Activated T-cell treated with anti-CD3 and anti-CD28 coated beads for 1 hour (primary cell): ENCODE measurements at regions not wholly inside any gene's neighbourhood (a gene's known extent, or its start where the extent isn't known, plus 50 kb on each side); places are given as distances from the start of the nearest gene placed in this dataset.
A peak's percentile ranks its signal among the peaks of the same experiment; 100 is the strongest.

Source experiments
- DNase-seq: peaks from one replicate; pipeline ENCODE4 v3.0.0-alpha.2; 2020; ENCODE audit warnings: low read depth

DNA sequence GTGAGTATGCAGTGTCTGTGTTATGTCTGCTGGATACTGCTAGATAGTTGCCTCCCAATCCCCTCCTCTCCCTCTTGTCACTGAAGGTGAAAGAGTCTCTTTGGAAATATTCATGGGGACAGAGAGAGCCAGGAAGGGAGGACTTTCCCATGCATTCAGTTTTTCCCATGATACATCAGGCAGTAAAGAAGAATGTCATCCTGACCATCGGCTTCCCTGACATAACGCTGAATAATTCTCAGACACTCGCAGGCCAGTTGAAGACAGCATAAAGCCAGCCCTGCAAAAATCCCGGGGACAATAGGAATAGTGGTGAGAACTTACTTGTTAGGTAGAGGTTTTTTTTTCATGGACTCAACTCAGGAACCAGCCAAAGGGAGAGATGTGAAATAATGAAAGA, 58.1 kb downstream of the KLF4 start:
- DNase-seq: no peak

DNA sequence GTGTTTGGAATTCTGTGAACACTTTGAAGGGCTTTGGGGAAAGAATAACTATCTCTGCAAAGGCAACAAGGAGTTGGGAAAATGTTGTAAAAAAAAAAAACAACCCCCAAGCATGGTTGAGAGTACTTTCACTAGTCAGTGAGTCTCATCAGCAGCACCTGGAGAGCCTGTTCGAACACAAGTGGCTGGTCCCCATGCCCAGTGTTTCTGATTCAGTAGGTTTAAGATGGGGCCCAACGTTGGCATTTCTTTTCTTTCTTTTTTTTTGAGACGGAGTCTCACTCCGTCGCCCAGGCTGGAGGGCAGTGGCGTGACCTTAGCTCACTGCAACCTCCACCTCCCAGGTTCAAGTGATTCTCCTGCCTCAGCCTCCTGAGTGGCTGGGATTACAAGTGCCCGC, 59.5 kb downstream of the KLF4 start:
- no peak for DNase-seq

DNA sequence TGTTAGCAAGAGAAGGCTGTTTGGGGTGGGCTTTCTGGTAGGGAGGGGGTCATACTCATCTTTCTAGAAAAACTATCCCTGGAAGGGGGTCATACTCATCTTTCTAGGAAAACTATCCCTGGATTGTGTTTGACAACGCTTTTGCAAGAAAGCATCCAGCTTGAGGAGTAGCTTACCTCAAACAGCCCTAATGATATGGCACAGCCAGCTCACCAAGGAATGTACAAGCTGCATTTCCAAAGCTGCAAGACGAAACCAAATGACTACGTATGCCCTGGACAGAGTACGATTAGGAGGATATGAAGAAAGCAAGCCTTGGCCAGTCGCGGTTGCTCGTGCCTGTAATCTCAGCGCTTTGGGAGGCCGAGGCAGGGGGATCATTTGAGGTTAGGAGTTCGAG, 63.4 kb downstream of the KLF4 start:
- DNase-seq: no peak

DNA sequence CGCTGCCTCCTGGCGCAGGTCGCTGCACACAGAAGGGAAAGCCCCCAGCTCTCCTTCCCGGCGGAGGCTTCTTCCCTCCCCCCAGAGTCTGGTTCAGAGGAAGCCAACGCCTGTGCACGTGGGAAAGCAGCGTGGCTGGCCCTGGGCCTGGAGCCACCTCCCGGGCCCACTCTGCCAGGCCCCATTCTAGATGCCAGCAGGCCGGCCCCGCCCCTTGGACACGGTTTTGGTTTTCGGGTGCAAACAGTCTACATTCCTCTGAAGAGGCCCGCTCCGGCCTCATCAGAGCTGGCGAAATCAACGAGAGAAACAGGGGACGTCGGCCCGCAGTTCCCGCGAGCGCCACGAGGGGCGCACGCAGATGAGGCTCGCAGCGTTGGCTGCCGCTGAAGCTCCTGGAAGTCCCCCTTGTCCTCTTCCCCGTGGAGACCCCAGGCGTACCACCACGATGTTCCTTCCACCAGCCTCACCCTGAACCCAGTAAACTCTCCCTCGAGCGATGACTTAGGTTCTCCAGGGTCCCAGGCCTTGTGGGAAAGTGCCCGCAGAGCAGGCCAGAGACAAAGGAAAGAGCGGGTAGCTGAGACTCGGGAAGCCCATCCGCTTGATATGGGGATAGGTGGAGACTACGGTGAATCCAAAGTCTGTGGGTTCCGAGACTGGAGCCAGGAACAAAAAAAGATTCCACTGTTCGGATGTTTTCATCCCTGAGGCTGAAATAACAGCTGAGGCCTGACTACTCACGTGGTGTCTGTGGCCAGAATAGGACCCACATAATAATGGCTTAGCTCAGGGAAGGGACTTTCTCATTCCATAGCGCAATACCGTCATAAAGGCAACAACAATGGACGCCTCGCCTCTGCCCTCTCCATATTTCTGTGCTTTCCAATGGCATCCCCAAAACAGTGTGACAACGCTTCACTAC, 64.2 kb downstream of the KLF4 start:
- DNase-seq: peak; percentile 33

DNA sequence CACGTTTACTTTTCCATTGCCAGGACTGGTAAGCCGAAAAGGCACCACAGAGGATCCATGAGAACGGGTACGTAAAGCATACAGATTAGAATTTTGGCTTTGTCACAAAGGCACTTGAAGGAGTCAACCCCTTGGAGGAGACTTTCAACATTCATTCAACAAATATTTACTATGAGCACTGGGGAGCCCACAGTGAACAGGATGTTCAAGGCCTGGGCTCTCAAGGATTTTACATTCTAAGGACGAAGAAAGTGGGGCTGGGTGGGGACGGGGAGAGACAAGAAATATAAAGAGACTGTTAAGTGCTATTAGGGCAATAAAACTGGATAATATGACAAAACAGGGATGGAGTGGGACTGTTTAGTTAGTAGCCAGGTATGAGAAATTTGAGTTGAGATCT, 66.0 kb downstream of the KLF4 start:
- DNase-seq: no peak

DNA sequence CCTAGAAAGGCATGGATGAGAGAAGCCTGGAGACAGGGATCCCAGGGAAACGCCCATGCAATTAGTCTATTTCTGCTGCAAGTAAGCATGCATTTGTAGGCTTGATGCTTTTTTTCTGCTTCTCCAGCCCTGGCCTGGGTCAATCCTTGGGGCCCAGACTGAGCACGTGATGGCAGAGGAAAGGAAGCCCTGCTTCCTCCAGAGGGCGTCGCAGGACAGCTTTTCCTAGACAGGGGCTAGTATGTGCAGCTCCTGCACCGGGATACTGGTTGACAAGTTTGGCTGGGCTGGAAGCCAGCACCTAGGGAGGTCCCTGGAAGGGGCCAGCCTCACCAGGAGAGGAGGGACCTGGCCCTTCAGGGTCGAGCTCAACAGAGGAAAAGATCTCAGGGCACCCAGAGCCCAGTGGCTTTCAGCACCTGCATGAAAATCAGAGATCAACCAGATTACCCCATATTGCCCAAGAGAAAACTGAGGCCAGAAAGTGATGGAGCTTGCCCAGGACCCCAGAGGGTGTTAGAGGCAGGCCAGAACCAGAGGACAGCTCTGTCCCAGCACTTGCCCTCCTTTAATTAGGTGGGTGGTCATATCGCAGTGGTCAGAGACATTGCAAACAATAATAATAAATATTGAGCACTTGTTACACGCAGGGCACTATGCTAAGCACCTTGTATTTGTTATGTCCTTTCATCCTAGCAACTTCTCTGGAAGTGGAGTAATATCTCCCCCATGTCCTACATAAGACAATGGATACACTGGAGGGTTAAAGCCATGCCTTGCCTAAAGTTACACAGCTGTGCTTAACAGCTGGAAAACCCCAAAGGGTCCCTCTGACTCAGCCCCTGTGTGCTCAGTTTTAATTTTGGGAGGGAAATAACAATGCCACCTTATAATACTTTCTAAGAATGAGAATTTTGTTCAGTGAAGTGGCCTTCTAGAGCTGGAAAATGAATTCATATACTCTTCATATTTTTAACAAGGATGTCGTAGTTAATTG, 67.1 kb downstream of the KLF4 start:
- no peak for DNase-seq

DNA sequence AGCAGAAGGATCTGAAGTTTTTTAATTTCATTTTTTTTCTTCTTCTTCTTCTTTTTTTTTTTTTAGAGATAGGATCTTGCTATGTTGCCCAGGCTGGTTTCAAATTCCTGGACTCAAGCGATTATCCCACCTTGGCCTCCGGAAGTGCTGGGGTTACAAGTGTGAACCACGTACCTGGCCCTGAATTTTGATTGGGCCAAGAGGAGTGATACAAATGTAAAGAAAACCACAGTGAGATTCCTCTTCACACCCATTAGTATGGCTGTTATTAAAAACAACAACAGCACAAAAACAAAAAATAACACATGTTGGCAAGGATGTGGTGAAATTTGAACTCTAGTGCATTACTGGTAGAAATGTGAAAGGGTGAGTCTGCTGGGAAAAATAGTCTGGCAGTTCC, 79.1 kb downstream of the KLF4 start:
- no peak for DNase-seq

DNA sequence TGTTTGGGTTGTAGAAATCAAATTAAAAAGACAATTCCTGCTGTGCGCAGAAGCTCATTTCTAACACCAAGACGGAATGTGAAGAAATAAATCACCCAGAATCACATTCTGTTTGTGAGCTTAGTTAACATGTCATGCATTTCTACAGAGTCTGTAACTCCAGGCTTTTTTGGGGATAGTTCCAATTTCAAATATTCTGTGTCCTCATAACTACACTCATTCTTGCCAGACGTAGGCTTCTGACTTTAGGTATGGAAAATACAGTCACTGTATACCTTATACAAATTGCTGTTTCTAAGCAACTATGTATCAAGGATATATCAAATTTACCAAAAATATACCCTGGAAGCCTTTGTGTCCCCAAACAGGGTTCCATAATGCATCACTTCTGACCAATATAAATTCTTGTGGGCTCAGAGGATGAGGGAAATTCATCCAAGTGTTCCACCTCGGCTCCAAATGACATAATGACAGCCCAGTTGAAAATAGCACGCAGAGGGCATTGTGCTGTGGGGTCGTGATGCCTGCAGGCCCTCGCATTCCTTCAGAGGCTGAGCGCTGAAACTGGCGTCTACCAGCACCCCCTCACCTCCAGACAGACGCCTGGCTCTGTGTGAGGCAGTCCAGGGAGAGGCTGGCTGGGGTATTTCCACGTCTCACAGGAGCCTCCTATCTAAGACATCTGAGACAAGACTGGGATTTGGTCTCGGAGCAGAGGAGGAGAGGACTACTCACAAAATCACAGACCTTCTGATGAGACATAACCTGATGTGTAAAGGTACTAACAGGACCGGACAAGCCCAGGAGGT, 79.8 kb downstream of the KLF4 start:
- DNase-seq: no peak

DNA sequence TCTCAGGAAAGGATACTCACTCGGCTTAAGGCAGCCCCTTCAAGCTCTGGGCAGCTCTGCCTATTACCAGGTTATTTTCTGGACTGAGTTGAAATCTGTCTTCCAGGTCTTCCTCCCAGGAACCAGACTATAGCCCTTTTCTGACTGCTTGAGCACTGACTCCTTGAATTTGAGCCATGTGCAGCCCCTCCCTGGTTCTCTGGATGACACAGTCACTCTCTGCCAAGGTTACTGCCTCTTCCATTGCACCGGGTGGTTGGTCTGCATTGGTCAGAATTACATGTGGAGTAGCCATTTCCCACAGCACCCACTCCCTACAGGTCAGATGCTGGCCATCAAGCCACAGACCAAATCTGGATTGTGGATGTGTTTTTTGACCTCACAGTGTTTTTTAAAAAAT, 81.9 kb downstream of the KLF4 start:
- DNase-seq: no peak

DNA sequence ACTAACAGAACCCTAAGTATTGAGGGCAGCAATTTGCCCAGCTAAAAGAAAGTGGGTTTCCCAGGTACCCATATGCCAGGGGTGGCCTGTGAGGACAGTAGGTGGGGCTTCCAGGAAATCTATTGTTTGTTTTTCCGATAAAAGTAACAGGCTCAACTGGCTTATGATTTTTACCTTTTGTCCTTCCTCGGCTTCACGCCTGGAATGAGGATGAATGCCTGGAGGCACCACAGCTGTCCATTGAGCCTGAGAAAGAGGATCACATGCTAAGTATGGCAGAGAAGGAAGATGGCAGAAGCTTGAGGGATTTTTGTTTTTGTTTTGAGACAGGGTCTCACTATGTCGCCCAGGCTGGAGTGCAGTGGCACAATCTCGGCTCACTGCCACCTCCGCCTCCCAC, 84.1 kb downstream of the KLF4 start:
- DNase-seq: no peak

DNA sequence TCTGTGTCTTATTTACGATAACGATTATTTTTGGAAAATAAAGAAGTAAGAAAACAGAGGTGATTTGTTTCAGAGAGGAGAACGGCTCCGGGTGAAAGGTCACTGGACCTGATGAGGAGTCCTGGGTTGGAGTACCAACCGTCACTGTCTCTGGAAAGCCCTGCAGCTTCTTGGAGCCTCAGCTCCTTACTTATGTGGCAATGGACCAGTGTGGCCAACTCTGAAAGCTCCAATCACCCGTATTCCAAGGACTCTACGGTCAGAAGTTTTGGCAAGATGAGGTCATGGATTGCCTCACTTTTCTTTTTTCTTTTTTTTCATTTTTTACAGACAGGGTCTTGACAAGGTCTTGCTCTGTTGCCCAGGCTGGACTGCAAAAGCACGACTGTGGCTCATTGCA, 84.8 kb downstream of the KLF4 start:
- DNase-seq: no peak

DNA sequence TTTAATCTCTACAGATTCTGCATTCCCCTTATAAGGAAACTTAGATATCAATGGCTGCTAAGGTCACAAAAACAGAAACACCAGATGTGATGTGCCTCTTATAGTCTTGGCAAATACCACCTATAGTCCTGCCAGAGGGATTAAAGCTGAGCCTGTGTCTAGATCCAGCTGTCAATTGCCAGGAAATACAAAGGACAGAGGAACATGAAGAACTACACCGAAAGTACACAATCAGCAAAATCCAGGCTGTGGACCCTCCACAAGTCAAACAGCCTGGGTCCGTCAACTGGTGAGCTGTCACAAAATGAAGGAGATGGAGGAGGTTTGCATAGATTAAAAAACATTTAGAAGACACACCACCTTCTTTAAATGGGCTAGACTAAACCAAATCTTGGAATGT, 85.4 kb downstream of the KLF4 start:
- DNase-seq: no peak

DNA sequence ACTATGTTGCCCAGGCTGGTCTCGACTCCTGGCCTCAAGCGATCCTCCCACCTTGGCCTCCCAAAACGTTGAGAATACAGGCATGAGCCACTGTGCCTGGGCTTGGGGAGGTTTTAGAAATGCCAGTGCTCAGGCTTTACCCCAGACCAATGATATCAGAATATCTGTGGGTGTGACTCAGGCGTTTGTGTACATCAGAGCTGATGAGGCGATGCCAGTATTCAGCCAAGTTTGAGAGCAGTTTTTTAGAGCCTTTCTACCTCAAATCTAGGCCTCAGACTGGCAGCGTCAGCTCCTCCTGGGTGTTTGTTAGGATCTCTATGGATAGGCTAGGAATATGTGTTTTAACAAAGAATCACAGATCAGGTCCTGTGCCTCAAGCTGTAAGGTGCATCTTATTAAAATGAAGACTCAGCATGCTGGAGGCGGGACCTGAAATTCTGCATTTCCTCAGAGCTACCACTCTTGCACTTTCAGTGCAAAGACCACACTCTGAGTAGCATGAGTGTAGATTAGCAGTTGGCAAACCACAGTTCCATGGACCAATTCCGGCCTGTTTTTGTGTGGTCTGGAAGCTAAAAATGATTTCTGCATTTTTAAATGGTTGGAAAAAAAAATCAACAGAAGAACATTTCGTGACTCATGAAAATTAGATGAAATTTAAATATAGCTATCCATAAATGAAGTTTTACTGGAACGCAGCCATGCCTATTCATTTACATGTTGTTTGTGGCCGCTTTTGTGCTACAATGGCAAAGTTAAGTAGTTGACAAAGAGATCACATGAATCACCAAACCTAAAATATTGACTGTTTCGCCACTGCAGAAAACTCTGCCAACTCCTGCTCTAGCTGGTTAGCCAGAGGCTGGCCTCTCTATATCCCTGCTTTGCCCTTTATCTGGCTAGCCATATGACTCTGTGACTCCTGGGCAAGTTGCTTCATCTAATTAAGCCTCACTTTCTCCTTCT, 92.2 kb downstream of the KLF4 start:
- DNase-seq: no peak

DNA sequence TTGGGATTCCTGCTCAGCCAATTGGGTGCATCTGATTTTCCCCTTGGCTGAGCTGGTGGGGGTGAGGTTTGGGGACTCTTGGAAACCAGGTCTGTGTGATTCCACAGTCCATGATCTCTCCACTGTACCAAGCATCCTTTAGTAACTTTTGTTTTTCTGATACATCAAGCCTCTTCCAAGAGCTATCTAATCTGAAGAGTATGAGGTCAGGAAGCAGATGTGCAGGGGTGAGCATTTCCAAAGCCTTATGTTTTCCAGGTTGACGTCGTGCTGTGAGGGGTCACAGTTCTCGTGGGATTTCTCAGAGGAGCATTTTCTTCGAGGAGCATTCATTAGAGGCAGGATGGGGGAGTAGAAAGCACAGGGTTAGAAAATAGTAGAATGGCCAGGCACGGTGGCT, 95.3 kb downstream of the KLF4 start:
- no peak for DNase-seq

DNA sequence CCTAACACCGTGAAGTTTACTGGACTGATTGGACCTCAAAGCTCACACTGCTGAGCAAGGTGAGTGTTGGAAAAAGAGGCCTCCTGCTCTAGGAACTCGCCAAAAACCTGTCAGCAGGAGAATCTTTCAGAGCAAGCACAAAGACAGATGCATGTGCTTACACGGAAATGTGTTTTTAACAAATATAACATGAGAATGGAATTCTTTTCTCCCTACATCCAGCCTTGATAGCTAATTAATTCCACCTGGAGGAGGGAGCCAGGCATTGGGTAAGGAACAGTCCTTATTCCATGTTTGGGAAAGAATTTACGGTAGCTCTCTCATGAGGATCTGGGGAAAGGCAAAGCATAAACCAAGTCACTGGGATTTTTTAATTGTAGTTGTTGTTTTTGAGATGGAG, 98.8 kb downstream of the KLF4 start:
- no peak for DNase-seq

DNA sequence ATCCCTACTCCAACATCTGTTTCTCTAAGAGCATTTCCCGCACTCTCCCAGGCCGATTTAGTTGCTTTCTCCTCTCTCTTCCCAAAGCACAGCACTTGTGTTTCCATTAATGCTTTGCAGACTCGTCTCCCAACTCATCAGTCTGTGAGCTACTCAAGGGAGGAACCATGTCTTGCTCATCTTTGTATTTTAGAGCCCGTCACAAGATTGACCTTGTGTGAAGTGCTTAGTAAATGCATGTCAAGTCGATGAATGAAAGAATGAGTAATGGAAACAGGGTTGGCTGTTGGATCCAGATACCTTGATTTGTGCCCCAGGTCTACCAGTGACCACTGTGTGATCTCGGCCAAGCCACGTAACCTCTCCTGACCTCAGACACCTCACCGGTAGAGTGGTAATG, 99.3 kb downstream of the KLF4 start:
- no peak for DNase-seq

DNA sequence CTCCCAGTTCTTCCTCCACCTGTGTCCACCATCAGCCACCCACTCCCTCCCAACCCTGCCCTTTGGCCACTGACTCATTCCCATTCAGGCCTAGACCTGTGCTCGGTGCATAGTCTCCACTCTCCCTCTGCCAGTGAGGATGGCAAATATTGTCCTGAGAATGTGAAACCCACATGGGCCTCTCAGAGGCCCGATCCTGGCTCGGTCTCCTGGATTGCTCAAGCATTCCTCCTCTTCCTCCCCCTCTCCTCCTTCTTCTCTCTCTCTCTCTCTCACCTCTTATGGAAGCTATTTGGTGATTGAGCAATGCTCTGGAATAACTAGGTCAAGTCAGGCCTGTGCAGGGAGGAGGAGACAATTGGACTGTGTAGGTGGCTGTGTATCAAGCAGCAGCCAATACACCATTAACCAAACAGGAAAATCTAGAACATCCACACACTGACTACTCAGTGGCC, 99.9 kb downstream of the KLF4 start:
- DNase-seq: no peak

DNA sequence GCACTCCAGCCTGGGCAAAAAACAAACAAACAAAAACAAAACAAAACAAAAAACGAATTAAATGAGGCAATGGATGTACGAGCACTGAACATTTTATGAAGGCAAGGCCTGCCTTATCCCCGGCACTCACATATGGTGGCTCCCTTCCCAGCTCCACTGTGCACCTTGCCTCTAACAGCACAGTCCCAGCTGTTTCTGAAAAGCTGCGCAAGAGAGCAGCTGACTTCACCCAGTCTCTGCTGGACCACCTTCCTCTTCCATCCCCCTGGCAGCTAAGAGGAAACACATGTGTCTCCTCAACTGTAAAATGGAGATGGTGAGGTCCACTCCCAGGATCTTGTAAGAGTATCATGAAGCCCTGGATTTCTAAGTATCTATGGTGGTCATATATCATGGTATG, 100.7 kb downstream of the KLF4 start:
- no peak for DNase-seq

DNA sequence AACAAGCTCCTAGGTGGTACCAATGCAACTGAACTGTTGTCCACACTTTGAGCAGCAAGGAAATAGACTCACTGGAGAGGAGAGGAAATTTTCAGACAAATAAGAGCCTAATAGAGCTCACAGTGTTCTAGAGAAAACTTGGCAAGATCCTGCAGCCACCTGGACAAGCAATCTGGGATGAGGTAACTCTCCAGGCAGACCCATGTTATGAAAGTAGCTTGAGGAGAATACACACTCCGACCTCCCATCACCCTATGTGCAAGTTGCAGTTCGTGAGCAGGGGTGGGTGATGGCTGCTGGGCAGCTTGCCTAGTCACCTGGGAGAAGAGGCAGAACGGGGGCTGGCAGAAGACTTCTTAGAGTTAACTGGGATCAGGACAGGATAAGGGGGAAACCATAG, 102.2 kb downstream of the KLF4 start:
- DNase-seq: no peak

DNA sequence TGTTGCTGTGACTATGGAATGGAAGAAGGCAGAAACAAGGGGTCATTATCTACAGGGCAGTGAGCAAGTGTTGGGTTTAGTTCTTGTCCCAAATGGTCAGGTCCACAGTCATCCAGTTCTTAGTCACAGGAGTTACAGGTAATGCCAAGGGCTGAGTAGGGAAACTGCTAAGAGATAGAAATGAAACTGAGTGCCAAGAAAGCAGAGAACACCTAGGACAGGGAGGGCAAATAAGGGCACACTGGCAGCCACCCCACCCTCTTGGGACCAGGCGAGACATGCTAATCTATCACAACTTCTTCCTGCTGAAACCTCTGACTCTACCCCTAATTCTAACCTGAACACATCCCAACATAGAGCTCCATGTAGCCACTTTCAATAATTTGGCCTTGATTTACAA, 103.2 kb downstream of the KLF4 start:
- DNase-seq: no peak
